Calu3 (cell line): ENCODE measurements at regions not wholly inside any gene's neighbourhood (a gene's known extent, or its start where the extent isn't known, plus 50 kb on each side); places are given as distances from the start of the nearest gene placed in this dataset.
"Not testable (repeated sequence)": the region's sequence is repeated elsewhere in the genome, so short reads cannot be mapped to it uniquely, and the experiment has no call there.

Experiments used
- BruUV-seq: library from RNA; stranded (reverse); fragments of 400-500 nt; replicated peaks from 2 replicates; lab custom pipeline; 2021; lab: Mats Ljungman, UMichigan
- CTCF ChIA-PET: fragments of 300-600 bp; sonication (Branson Sonifier 250); formaldehyde crosslinking; loops from one replicate; lab custom pipeline; 2022; ENCODE audit warnings: antibody characterized with exemption; lab: Charles Lee
- DNase-seq: peaks from one replicate; pipeline ENCODE4 v3.0.0; 2022
- H3K27ac Mint-ChIP-seq: one replicate; pipeline ENCODE4 v1.8.0; 2022; ENCODE audit warnings: mixed read lengths; ENCODE audit not compliant: unreplicated experiment
- H3K27me3 Mint-ChIP-seq: one replicate; pipeline ENCODE4 v1.8.0; 2022; ENCODE audit warnings: mixed read lengths; ENCODE audit not compliant: unreplicated experiment
- H3K36me3 Mint-ChIP-seq: one replicate; pipeline ENCODE4 v1.8.0; 2022; ENCODE audit warnings: mild to moderate bottlenecking, moderate library complexity, mixed read lengths; ENCODE audit not compliant: insufficient read depth, unreplicated experiment
- H3K4me1 Mint-ChIP-seq: one replicate; pipeline ENCODE4 v1.8.0; 2022; ENCODE audit warnings: mild to moderate bottlenecking, low read depth, mixed read lengths; ENCODE audit not compliant: unreplicated experiment
- H3K4me3 Mint-ChIP-seq: one replicate; pipeline ENCODE4 v1.8.0; 2022; ENCODE audit warnings: mild to moderate bottlenecking, low read depth, moderate library complexity, mixed read lengths; ENCODE audit not compliant: unreplicated experiment
- H3K9me3 Mint-ChIP-seq: one replicate; pipeline ENCODE4 v1.8.0; 2022; ENCODE audit warnings: low read depth, mixed read lengths; ENCODE audit not compliant: unreplicated experiment
- intact Hi-C: fragments of 100-400 bp; cut with micrococcal nuclease; formaldehyde crosslinking; loops from one replicate; pipeline ENCODE4 v1.10.0; 2022; ENCODE audit not compliant: unreplicated experiment
- TF ChIP-seq, protein P1 (sequence below): fragments of 200-600 bp; IDR thresholded peaks from one replicate; pipeline ENCODE4 v1.8.0; 2022; ENCODE audit warnings: antibody characterized with exemption; ENCODE audit not compliant: unreplicated experiment

DNA sequence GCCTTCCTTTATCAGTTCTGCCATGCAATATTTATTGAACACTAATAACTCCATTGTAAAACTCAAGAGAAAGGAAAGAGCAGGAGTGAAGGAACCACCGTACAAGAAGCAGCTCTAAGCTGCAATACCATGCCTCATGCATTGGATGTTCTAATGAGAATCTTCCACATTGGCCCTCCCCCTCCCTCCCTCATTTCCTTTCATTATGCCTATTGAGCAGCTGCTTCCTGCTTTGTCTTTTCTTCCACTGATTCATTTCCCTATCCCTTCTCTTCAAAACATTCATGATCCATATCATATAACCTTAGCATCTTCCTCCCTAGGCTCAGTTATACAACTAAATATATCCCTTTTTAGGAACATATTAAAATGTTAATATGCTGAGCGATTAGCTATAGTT, 698.7 kb upstream of the GOLIM4 start:
- H3K27ac Mint-ChIP-seq = no peak overlapping the region
- no TSS peak for BruUV-seq
- TF ChIP-seq, protein P1, sequence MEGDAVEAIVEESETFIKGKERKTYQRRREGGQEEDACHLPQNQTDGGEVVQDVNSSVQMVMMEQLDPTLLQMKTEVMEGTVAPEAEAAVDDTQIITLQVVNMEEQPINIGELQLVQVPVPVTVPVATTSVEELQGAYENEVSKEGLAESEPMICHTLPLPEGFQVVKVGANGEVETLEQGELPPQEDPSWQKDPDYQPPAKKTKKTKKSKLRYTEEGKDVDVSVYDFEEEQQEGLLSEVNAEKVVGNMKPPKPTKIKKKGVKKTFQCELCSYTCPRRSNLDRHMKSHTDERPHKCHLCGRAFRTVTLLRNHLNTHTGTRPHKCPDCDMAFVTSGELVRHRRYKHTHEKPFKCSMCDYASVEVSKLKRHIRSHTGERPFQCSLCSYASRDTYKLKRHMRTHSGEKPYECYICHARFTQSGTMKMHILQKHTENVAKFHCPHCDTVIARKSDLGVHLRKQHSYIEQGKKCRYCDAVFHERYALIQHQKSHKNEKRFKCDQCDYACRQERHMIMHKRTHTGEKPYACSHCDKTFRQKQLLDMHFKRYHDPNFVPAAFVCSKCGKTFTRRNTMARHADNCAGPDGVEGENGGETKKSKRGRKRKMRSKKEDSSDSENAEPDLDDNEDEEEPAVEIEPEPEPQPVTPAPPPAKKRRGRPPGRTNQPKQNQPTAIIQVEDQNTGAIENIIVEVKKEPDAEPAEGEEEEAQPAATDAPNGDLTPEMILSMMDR = no peak
- CTCF ChIA-PET = interaction anchor here (1.0 kb wide), 1 partner anchor 40 kb away, joined by 6 read pairs; no protein-coding TSS in a partner anchor
- H3K4me3 Mint-ChIP-seq = no peak overlapping the region
- DNase-seq = no peak
- no peaks in the 10 kb centered on the region for H3K9me3 Mint-ChIP-seq
- no peaks in the 10 kb centered on the region for H3K27me3 Mint-ChIP-seq
- H3K4me1 Mint-ChIP-seq = no peaks in the 10 kb centered on the region
- intact Hi-C loops = no loop called here
- no peaks in the 10 kb centered on the region for H3K36me3 Mint-ChIP-seq

DNA sequence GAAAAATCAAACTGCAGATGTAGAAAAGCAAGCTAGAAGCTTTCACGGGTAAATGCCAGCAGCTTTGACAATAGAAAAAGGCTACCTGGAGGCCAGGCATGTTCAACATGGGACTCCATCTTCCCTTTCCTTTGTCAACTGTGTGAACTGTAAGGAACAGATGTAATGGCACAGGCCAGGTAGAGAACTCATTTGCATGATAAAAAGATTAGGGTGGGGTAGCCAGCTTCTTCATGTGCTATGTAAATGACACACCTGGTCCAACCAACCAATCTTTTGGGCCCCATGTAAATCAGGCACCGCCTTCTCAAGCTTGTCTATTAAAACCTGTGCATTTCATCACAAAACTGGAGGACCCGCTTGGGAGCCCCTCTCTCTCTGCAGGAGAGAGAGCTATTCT, 686.5 kb upstream of the GOLIM4 start:
- Mint-ChIP-seq H3K27ac (no peak overlapping the region), H3K4me1 (no peaks in the 10 kb centered on the region), H3K27me3 (no peaks in the 10 kb centered on the region), H3K4me3 (no peak overlapping the region), H3K36me3 (no peaks in the 10 kb centered on the region), H3K9me3 (no peaks in the 10 kb centered on the region)
- intact Hi-C loops = no loop called here
- TF ChIP-seq, protein P1 = no peak
- CTCF ChIA-PET = no interaction called here
- no TSS peak for BruUV-seq
- no peak for DNase-seq

DNA sequence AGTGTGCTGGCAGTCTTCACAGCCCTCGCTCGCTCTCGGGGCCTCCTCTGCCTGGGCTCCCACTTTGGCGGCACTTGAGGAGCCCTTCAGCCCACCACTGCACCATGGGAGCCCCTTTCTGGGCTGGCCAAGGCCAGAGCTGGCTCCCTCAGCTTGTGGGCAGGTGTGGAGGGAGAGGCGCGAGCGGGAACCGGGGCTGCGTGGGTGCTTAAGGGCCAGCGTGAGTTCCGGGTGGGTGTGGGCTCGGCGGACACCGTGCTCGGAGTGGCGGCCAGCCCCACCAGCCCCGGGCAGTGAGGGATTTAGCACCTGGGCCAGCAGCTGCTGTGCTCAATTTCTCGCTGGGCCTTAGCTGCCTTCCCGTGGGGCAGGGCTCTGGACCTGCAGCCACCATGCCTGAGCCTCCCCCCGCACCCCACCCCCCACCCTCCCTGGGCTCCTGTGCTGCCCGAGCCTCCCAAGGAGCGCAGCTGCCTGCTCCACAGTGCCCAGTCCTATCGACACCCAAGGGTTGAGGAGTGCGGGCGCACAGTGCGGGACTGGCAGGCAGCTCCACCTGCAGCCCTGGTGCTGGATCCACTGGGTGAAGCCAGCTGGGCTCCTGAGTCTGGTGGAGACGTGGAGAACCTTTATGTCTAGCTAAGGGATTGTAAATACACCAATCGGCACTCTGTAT, 684.4 kb upstream of the GOLIM4 start:
- H3K27ac Mint-ChIP-seq, H3K4me1 Mint-ChIP-seq, H3K27me3 Mint-ChIP-seq, H3K36me3 Mint-ChIP-seq, H3K9me3 Mint-ChIP-seq, DNase-seq, CTCF ChIA-PET, intact Hi-C loops, H3K4me3 Mint-ChIP-seq, BruUV-seq: not testable (repeated sequence)

DNA sequence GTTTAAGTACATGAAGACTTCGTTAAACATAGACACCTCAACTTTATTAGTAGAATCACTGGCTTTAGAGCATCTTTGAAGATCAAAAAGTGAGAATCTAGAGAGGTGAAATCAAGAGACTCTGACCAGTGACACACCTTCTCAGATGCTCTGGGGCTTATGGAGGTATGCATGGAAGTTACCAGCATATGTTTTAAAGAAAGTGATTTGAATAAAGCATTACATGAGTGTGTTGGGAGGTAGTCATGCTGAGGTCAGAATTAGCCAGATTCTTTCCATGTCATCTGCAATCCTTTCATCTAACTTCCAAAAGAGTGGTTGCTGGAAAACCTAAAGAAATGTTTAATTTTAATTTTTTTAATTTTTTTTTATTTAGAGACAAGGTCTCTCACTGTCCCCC, 658.0 kb upstream of the GOLIM4 start:
- CTCF ChIA-PET = no interaction called here
- Mint-ChIP-seq H3K27me3 (no peaks in the 10 kb centered on the region), H3K4me1 (no peaks in the 10 kb centered on the region)

DNA sequence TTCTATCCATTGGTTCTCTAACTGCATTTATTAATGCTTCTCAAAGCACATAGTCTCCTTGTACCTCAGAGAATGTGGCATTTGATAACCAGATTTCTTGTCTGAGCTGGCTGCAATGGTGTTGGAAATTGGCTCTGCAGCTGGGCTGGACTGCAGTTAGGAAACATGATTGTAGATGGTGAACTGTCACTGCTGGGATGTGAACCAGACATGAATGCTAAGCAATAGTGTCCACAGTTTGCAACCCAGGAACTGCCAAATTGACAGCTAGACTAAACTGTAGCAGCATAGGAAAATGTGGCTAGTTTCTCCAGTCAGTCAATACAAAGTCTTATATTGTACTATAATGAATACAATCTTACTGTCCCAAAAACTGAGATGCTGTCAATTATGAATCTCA, 656.6 kb upstream of the GOLIM4 start:
- Mint-ChIP-seq H3K36me3 (no peaks in the 10 kb centered on the region), H3K27ac (no peak overlapping the region), H3K27me3 (no peaks in the 10 kb centered on the region), H3K4me3 (no peak overlapping the region), H3K9me3 (no peaks in the 10 kb centered on the region), H3K4me1 (no peaks in the 10 kb centered on the region)
- CTCF ChIA-PET = no interaction called here
- intact Hi-C loops = no loop called here
- no TSS peak for BruUV-seq
- DNase-seq = no peak
- TF ChIP-seq, protein P1 = no peak

More for the DNA sequence above, 658.0 kb upstream of the GOLIM4 start:
- Mint-ChIP-seq H3K9me3 (peaks cover 3% of the 10 kb centered on the region), H3K27ac (no peak overlapping the region), H3K36me3 (no peaks in the 10 kb centered on the region), H3K4me3 (no peak overlapping the region)
- BruUV-seq = no TSS peak
- no peak for DNase-seq
- intact Hi-C loops = no loop called here
- TF ChIP-seq, protein P1 = no peak
